ENCODE measurements at regions not wholly inside any gene's neighbourhood (a gene's known extent, or its start where the extent isn't known, plus 50 kb on each side); places are given as distances from the start of the nearest gene placed in this dataset.

- Histone ChIP-seq H3K4me3 (ENCODE audit: low read length) (no peak overlapping the region), H3K27me3 (ENCODE audit: control insufficient read depth in 1 of 2, insufficient read depth in 2 of 2, low read length in 2 of 2) (no peaks in the 10 kb centered on the region), H3K4me1 (ENCODE audit: insufficient read depth, low read length) (no peaks in the 10 kb centered on the region), H3K9me3 (ENCODE audit: control insufficient read depth in 1 of 2, insufficient read depth in 1 of 2, low read length in 2 of 2) (no peaks in the 10 kb centered on the region), H3K36me3 (ENCODE audit: insufficient read depth, low read length) (no peaks in the 10 kb centered on the region), H3K27ac (ENCODE audit: low read depth in 1 of 2, low read length in 2 of 2) (no peak overlapping the region)
- H3K9me3 Mint-ChIP-seq: no peaks in the 10 kb centered on the region
- no peaks in the 10 kb centered on the region for H3K36me3 Mint-ChIP-seq (ENCODE audit: low read depth)
- no peak for TF ChIP-seq CTCF (IDR thresholded peaks at IDR 0.05)
- H3K27ac Mint-ChIP-seq: no peak overlapping the region
- H3K4me1 Mint-ChIP-seq (ENCODE audit: low read depth): no peaks in the 10 kb centered on the region
- intact Hi-C loops (cut with DNase I, micrococcal nuclease): no loop called here
- POLR2A ChIA-PET: no interaction called here
- CTCF ChIA-PET: no interaction called here
- ATAC-seq (ENCODE audit: poor library complexity): no peak
- no peak for DNase-seq
- H3K27me3 Mint-ChIP-seq: no peaks in the 10 kb centered on the region
- no peak overlapping the region for H3K4me3 Mint-ChIP-seq
Measured at GRCh38 chr5:98101131-98101530, 672.3 kb upstream of the RGMB start.

GRCh38 chr5:98102936-98103335 is 670.5 kb upstream of the RGMB start:
- no peaks in the 10 kb centered on the region for H3K27me3 Mint-ChIP-seq
- TF ChIP-seq CTCF (IDR thresholded peaks at IDR 0.05): no peak
- Histone ChIP-seq H3K4me1 (ENCODE audit: insufficient read depth, low read length) (no peaks in the 10 kb centered on the region), H3K9me3 (ENCODE audit: control insufficient read depth in 1 of 2, insufficient read depth in 1 of 2, low read length in 2 of 2) (no peaks in the 10 kb centered on the region), H3K27me3 (ENCODE audit: control insufficient read depth in 1 of 2, insufficient read depth in 2 of 2, low read length in 2 of 2) (no peaks in the 10 kb centered on the region), H3K4me3 (ENCODE audit: low read length) (no peak overlapping the region), H3K27ac (ENCODE audit: low read depth in 1 of 2, low read length in 2 of 2) (no peak overlapping the region), H3K36me3 (ENCODE audit: insufficient read depth, low read length) (no peaks in the 10 kb centered on the region)
- H3K36me3 Mint-ChIP-seq (ENCODE audit: low read depth): no peaks in the 10 kb centered on the region
- no peak for ATAC-seq (ENCODE audit: poor library complexity)
- no peak overlapping the region for H3K4me3 Mint-ChIP-seq
- H3K4me1 Mint-ChIP-seq (ENCODE audit: low read depth): no peaks in the 10 kb centered on the region
- no peak overlapping the region for H3K27ac Mint-ChIP-seq
- DNase-seq: no peak
- ChIA-PET POLR2A (interaction anchor here (0.6 kb wide), 1 partner anchor 30 kb away, joined by 3 read pairs; no protein-coding TSS in a partner anchor), CTCF (no interaction called here)
- no peaks in the 10 kb centered on the region for H3K9me3 Mint-ChIP-seq
- intact Hi-C loops (cut with DNase I, micrococcal nuclease): no loop called here

GRCh38 chr5:98103807-98104206 is 669.7 kb upstream of the RGMB start:
- TF ChIP-seq CTCF (IDR thresholded peaks at IDR 0.05): no peak
- Histone ChIP-seq H3K4me3 (ENCODE audit: low read length) (no peak overlapping the region), H3K27me3 (ENCODE audit: control insufficient read depth in 1 of 2, insufficient read depth in 2 of 2, low read length in 2 of 2) (no peaks in the 10 kb centered on the region), H3K9me3 (ENCODE audit: control insufficient read depth in 1 of 2, insufficient read depth in 1 of 2, low read length in 2 of 2) (no peaks in the 10 kb centered on the region), H3K27ac (ENCODE audit: low read depth in 1 of 2, low read length in 2 of 2) (no peak overlapping the region), H3K36me3 (ENCODE audit: insufficient read depth, low read length) (no peaks in the 10 kb centered on the region), H3K4me1 (ENCODE audit: insufficient read depth, low read length) (no peaks in the 10 kb centered on the region)
- intact Hi-C loops (cut with DNase I, micrococcal nuclease): no loop called here
- ChIA-PET CTCF (no interaction called here), POLR2A (no interaction called here)
- Mint-ChIP-seq H3K27ac (no peak overlapping the region), H3K4me3 (no peak overlapping the region), H3K9me3 (no peaks in the 10 kb centered on the region), H3K36me3 (ENCODE audit: low read depth) (no peaks in the 10 kb centered on the region), H3K27me3 (no peaks in the 10 kb centered on the region), H3K4me1 (ENCODE audit: low read depth) (no peaks in the 10 kb centered on the region)
- DNase-seq (no peak), ATAC-seq (ENCODE audit: poor library complexity) (no peak)
